HG02759 (cell line): ENCODE measurements at regions not wholly inside any gene's neighbourhood (a gene's known extent, or its start where the extent isn't known, plus 50 kb on each side); places are given as distances from the start of the nearest gene placed in this dataset.
"Not testable (repeated sequence)": the region's sequence is repeated elsewhere in the genome, so short reads cannot be mapped to it uniquely, and the experiment has no call there.

ENCODE experiments used
- ATAC-seq: cut with Tn5 transposase; IDR thresholded peaks from one replicate; pipeline ENCODE4 v1.9.1; 2021; ENCODE audit warnings: mild to moderate bottlenecking, moderate library complexity; ENCODE audit not compliant: unreplicated experiment

- ATAC-seq: no peak
Measured at GRCh38 chr4:125262502-125262901, 52.3 kb upstream of the FAT4 start.

- ATAC-seq: no peak
Measured at GRCh38 chr4:125262079-125262478, 52.7 kb upstream of the FAT4 start.

- no peak for ATAC-seq
Measured at GRCh38 chr4:125254106-125254505, 60.6 kb upstream of the FAT4 start.

- ATAC-seq: no peak
Measured at GRCh38 chr4:125244848-125245450, 69.8 kb upstream of the FAT4 start.

- no peak for ATAC-seq
Measured at GRCh38 chr4:125243789-125244397, 70.9 kb upstream of the FAT4 start.

- ATAC-seq: no peak
Measured at GRCh38 chr4:125235971-125236370, 78.8 kb upstream of the FAT4 start.

- ATAC-seq: no peak
Measured at GRCh38 chr4:125231661-125232060, 83.1 kb upstream of the FAT4 start.

GRCh38 chr4:125229596-125230058 lies 85.1 kb upstream of the FAT4 start:
- ATAC-seq: no peak

- no peak for ATAC-seq
Measured at GRCh38 chr4:125225806-125226205, 88.9 kb upstream of the FAT4 start.

- ATAC-seq: no peak
Measured at GRCh38 chr4:125200556-125200955, 114.2 kb upstream of the FAT4 start.

GRCh38 chr4:125198916-125199315 lies 115.8 kb upstream of the FAT4 start:
- ATAC-seq: no peak

- ATAC-seq: not testable (repeated sequence)
Measured at GRCh38 chr4:125191874-125192459, 122.8 kb upstream of the FAT4 start.

GRCh38 chr4:125191232-125191631 lies 123.5 kb upstream of the FAT4 start:
- ATAC-seq: no peak

GRCh38 chr4:125187226-125188176 lies 127.3 kb upstream of the FAT4 start:
- ATAC-seq: no peak

GRCh38 chr4:125184116-125184515 lies 130.6 kb upstream of the FAT4 start:
- ATAC-seq: no peak

- ATAC-seq: no peak
Measured at GRCh38 chr4:125181804-125182203, 133.0 kb upstream of the FAT4 start.

- ATAC-seq: no peak
Measured at GRCh38 chr4:125179727-125180126, 135.0 kb upstream of the FAT4 start.

GRCh38 chr4:125169192-125169591 lies 145.6 kb upstream of the FAT4 start:
- ATAC-seq: no peak

- ATAC-seq: no peak
Measured at GRCh38 chr4:125168531-125168930, 146.2 kb upstream of the FAT4 start.

GRCh38 chr4:125166012-125166411 lies 148.7 kb upstream of the FAT4 start:
- not testable (repeated sequence) for ATAC-seq

GRCh38 chr4:125159001-125159400 lies 155.8 kb upstream of the FAT4 start:
- no peak for ATAC-seq
